ENCODE measurements at regions not wholly inside any gene's neighbourhood (a gene's known extent, or its start where the extent isn't known, plus 50 kb on each side); places are given as distances from the start of the nearest gene placed in this dataset.

DNA sequence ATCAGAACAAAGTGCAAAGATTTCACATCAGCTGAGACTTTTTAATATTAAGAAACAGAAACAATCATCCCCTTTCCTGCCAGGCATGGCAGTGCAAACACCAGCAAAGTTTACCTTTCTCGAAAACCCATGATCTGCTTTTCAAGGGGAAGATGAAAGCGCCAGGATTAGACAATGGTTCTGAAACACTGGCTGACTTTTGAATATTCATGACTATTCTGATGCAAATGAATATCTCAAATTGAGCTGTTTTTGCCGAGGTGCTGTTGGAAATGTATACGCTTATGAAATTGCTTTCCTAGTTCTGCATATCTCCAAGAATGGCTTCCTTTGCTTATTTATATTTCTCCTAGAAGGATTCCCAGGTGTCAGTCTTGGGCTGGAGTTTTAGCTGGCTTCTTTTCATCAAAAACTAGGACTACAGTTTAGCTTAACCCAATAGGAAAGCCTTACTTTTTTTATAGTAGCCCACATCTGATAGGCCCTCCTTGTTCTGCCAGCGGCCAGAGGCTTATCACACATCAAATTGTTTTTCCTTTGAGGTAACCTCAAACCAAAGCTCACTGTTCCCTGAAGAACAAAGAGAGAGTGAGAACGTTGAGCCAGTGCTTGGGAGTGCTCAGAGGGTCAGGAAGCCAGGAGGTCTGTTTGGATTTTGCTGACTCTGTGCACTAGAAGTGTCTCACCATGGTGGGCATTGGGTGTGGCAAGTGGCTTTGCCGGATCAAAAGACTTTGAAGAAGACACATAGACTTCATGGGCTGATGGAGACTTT, 74.0 kb upstream of the PLCL2 start:
- no peak for DNase-seq

DNA sequence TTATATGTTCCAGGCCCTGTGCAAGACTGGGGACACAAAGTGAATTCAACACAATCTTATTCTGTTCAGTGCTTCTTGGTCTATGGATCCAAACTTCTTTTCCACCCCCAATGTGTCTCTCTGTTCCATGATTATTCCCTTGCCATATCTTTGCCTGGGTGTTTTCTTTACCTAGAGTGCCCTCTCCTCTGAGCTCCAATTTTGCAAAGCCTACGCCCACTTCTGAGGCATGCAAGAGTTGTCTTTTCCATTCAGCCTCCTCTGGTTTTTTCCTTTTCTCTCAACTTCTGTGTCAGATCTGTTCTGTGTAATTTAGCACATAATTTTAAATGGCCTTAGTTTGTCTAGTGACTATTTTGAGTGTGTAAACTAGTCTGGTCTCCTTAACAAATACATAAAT, 72.8 kb upstream of the PLCL2 start:
- no peak for DNase-seq

DNA sequence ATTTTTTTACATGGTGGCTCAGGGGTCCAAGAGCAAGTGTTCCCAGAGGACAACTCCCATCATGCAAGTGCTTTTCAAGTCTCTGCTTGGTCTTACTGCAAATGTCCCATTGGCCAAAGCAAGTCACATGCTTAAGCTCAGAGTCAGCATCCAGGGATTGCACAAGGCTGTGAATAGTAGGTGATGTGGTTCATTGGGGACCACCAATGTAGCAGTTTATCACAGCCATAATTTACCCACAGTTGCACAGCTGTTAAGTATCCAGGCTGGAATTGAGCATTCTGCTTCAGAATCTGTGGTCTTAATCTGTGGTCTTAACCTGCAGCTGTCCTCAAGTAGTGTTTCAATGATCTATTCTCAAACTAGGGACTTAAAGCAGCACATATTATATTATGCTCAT, 71.4 kb upstream of the PLCL2 start:
- DNase-seq = no peak

DNA sequence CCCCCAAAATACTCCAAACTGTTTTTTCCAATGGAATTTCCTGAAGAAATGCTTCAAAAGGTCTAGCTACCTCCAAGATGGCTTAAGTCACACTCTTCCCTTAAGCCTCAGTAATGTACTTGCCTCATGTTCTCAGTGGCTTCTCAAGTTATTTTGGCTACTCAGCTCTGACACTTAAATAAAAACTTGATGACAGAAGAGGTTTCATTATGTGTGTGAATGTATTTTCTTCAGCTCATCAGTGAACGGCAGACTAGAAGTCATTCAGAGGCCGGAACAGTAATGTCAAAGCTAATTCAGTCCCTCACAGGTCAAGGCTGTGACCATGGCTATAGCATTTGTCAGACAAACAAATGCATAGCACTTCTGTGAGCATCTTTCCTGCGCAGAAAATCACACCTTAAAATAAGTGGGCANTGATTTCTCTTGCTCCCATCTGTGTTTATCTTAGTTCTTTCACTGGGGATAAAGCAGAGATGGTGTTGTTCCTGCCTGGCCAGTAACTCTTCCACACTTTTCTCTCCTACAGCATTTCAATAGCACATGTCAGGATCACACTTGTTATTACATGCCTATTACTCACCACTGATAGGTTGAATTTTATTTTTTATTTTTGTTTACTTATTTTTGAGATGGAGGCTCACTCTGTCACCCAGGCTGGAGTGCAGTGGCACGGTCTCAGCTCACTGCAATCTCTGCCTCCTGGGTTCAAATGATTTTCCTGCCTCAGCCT, 68.5 kb upstream of the PLCL2 start:
- DNase-seq = no peak

DNA sequence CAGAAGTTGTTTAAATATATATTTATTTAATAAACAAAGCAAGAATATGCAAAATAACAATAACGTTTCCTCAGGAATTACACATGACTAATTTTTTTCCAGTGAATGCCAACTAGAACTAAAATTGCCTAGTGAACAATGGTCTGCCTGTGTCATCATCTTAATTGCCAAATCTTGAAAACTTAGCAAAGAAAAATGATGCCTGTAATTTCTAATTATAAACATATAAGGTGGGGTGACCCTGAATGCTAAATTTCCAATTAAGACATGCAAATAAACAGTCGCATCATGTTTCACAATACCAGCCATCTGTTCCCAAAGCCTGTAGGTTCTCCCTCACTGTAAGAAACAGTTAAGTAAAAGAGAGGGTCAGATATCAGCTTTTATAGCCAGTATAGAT, 67.6 kb upstream of the PLCL2 start:
- no peak for DNase-seq

DNA sequence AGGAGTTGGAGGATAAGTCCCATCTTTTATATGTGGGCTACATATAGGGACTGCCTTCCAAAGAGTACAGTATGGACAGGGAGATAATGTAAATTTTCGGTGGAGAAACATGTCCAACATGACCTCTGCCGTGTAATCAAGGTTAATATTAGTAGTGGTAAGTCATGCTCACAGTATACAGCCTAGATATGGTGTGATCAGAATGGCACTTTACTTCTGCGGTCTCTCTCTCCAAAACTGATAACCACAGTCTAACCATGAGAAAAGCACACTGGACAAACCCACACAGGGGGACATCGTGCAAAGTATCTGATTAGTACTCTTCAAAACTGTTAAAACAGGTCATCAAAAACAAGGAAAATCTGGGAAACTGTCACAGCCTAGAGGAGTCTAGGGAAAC, 66.6 kb upstream of the PLCL2 start:
- no peak for DNase-seq

DNA sequence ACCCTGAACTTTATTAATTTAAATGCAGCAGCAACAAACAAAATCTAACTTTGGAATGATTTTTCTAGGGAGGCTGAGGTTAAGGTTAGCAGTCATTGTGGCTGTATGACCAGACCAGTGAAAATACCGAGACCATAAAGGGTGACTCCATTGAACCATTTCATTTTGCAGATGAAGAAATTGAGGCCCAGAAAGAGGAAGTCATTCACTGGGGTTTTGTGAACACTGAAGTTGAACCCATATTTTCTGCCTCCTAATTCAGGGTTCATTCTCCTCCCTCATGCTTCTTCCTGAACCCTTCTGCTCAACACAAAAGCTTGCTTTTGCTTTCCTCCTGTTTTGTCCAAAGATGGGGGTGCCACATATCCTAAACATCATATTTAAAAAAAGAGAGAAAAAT, 65.8 kb upstream of the PLCL2 start:
- DNase-seq = no peak

DNA sequence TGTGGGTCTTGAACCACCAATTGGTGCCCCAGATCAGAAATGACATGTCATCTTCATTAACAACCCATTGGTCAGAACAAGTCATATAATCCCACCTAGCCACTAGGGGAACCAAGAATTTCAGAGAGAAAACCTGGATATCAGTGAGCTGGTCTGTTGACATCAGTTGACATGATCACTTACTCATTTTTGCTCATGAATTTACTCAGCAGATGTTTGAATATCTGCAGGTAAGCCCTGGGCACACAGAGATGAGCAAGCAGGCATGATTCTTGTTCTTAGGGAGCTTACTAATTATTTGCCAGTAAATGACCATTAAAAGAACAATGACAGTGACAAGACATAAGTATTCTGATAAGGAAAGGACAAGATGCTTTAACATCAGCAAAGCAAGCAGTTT, 64.3 kb upstream of the PLCL2 start:
- DNase-seq = no peak

DNA sequence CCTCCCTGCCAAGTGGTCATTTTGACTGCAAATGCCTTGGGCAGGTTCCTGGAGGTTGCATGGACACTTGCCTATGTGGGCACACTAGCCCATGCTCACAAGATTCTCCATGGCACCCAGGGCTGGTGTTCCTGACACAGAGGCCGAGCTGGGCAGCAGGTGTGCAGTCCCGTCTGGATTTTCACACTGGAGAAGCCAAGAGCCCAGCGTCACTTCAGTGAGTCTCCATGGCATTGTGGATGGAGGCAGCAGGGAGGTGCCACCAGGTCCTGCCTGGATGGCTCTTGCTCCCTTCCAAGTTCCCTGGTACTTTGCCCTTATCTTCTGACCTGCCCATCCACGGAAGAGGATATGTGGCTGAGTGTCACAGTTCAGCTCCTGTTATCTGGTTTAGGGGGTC, 63.7 kb upstream of the PLCL2 start:
- DNase-seq = no peak

DNA sequence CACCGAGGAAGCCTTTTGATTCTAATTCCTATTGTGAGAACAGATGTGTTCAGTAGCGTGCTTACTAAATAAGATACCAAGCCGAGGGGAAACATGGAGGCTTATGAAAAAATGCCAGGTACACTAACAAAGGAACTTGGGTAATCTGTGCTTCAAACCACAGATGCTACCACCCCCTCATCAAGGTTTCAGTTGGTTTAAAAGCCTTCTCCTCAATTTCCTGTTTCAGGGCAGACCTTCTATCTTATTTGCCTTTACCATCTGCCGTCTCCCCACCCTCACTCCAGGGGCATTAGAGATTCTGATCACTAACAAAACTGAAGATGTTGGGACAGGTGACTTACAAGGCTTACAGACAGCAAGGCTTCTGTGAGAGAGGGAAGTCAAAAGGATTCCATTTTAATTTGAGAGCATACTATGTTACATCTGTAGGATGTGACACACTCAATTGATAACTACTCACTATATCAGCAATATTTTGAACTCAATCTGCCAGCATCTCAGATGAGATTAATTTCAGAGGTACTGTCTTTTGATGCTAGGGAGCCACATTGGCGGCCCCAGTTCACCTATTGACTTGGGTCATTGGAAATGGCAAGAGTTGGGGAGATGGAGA, 60.6 kb upstream of the PLCL2 start:
- no peak for DNase-seq

DNA sequence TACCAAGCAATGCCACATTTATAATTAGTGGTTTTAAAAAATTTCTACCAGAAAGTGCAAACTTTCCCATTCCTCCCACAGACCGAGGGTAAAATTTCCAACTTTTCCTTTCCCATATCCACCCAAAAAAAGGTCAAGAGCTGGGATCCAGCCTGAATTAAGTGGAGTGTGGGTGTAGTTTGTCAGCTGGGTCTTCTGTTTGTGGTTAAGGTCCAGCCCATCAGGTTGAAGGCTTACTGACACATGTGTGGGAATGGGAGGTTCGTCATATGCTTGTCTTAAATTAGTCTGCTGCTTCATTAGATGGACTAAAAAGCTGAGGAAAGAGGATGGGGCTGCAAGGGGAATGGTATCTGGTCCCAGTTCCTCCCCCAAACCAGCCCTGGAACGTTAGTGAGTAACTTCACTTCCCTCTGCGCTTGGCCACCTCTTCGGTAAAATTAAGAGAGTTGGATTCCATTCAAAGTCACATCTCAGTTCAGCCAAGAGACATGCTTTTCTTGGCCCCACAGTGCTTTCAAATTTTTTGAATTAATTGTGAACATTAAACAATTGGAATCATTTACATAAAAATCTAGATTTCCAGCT, 59.0 kb upstream of the PLCL2 start:
- DNase-seq = no peak

DNA sequence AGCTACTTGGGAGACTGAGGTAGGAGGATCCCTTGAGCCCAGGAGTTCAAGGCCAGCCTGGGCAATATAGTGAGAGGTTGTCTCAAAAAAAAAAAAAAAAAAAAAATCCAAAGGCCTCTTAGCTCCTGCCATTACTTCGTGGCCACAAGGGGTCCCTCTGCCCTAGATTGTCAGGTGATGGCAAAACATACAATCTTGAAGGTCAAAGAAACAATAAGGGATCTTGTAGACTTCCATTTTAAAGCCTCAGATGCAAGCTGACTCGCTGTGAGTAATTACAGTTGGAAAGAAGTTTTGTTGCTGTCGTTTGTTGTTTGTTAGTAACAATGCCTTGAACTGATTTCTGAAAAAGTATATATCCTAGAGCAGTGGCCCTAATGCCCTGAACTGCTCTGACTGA, 55.9 kb upstream of the PLCL2 start:
- no peak for DNase-seq

DNA sequence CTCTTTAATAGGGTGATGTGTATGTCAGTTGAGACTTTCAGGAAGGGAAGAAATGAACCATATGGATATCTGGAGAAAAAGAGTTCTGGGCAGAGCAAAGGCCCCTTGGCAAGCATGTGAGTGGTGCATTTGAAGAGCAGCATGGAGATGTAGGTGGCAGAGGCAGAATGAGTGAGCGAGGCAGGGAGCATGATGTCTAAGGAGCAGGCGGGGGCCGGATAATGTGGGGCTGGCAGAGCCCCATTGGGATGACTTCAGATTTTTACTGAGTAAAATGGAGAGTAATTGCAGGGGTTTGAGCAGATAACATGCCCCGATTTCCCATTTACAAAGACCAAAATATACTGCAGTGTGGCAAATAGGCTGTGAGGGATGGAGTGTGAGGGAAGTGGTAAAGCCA, 52.9 kb upstream of the PLCL2 start:
- DNase-seq = no peak

DNA sequence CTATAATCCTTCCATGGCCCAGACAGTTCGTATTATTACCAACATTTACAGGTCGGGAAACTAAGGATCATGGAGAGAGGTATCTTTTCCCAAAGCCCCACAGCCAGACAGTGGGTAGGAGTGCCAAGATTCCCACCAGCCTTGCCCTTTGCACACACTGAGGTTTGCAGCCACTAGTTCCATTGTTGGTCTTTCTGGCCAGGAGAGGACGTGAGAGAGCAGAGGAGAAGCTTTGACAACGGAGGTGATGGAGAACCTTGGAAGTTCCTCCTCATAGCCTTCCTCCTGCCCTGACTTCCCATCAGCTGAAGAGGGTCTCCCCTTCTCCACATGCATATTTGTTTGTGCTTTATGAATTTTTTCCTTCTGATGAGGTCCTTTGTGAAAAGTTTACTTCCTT, 50.5 kb upstream of the PLCL2 start:
- DNase-seq = no peak

DNA sequence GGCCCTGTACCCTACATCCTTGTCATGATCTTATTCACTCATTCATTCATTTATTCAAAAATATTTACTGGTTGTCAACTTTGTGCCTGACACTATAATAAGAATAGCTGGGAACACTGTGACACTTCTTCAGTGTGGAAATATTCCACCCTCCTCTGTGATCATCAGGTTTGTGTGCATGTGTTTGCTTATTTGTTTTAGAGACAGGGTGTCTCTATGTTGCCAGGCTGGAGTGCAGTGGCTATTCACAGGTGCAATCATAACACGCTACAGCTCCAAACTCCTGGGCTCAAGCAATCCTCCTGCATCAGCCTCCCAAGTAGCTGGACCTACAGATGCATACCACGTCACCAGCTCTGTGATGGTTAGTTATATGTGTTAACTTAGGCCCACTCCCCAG, 50.0 kb upstream of the PLCL2 start:
- DNase-seq = no peak
